ENCODE measurements at regions not wholly inside any gene's neighbourhood (a gene's known extent, or its start where the extent isn't known, plus 50 kb on each side); places are given as distances from the start of the nearest gene placed in this dataset.

- no peak for TF ChIP-seq CTCF (conservative IDR thresholded peaks at IDR 0.05; ENCODE audit: low read depth in 2 of 2)
- no peak for TF ChIP-seq ZNF331 (CRISPR knock-in tag; IDR thresholded peaks at IDR 0.05; ENCODE audit: low read depth)
- TF ChIP-seq EZH2 (IDR thresholded peaks at IDR 0.05; ENCODE audit: low read depth, unreplicated experiment): no peak
- no peak for TF ChIP-seq REST (IDR thresholded peaks at IDR 0.05; ENCODE audit: unreplicated experiment)
Observed at GRCh38 chr9:96084331-96084734, 208.8 kb downstream of the ERCC6L2 start.
